Loucy (cell line): ENCODE measurements at regions not wholly inside any gene's neighbourhood (a gene's known extent, or its start where the extent isn't known, plus 50 kb on each side); places are given as distances from the start of the nearest gene placed in this dataset.

Experiments used
- EZH2phosphoT487 ChIP-seq: fragments of 200-600 bp; IDR thresholded peaks from 2 replicates; pipeline ENCODE4 v1.6.1; 2018; ENCODE audit warnings: antibody characterized with exemption, mild to moderate bottlenecking, moderate library complexity, borderline replicate concordance
- TF ChIP-seq, protein P1 (sequence below): fragments of 200-600 bp; sonication (generic); conservative IDR thresholded peaks from 2 replicates; pipeline ENCODE4 v1.5.1; 2014; ENCODE audit warnings: mild to moderate bottlenecking, antibody characterized with exemption, low read length

DNA sequence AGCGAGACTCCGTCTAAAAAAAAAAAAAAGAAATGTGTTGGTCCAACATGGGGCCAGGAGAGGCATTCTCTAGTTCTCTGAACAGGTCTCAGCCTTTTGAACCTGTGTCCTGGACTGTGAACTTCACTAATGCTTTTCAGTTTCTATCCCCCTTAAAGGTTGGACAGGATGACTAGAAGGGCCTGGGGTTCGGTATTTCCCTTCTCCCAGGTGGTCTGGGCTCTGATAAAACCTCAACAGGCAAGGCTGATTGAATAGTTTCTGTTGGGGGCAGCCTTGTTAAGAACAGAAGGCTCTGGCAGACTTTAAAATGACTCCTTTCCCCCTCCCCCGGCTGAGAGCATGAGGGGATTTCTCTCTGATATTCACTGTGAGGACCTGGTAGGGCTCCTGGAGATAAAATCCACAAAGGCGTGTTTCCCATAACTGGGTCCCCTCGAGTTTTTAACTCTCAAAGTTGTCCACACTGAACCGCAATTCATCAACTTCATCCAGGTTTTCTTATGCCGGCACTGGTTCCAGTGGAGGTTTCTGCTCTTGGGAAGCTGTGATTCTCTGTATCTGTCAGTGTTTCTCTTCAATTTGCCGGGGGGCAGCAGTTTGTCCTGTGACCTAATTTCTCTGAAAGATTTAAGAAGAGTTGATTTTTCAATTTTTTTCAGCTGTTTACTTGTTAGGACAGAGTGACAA, 91.3 kb downstream of the METRNL start:
- TF ChIP-seq EZH2phosphoT487: no peak
- TF ChIP-seq, protein P1, sequence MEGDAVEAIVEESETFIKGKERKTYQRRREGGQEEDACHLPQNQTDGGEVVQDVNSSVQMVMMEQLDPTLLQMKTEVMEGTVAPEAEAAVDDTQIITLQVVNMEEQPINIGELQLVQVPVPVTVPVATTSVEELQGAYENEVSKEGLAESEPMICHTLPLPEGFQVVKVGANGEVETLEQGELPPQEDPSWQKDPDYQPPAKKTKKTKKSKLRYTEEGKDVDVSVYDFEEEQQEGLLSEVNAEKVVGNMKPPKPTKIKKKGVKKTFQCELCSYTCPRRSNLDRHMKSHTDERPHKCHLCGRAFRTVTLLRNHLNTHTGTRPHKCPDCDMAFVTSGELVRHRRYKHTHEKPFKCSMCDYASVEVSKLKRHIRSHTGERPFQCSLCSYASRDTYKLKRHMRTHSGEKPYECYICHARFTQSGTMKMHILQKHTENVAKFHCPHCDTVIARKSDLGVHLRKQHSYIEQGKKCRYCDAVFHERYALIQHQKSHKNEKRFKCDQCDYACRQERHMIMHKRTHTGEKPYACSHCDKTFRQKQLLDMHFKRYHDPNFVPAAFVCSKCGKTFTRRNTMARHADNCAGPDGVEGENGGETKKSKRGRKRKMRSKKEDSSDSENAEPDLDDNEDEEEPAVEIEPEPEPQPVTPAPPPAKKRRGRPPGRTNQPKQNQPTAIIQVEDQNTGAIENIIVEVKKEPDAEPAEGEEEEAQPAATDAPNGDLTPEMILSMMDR: no peak
